T-helper 1 cell treated with Interleukin-12 subunit alpha and Interleukin-12 subunit beta and Interleukin-4 antibody, amounts not matched to agents 30 μg/mL and 1 μg/mL, for 36 hours (primary cell): ENCODE measurements at regions not wholly inside any gene's neighbourhood (a gene's known extent, or its start where the extent isn't known, plus 50 kb on each side); places are given as distances from the start of the nearest gene placed in this dataset.

Experiments
- H3K27ac Mint-ChIP-seq: one replicate; pipeline ENCODE4 v1.8.0; 2021; ENCODE audit warnings: mild to moderate bottlenecking, mixed read lengths
- H3K27me3 Mint-ChIP-seq: one replicate; pipeline ENCODE4 v1.8.0; 2021; ENCODE audit warnings: low read depth, mixed read lengths
- H3K36me3 Mint-ChIP-seq: one replicate; pipeline ENCODE4 v1.8.0; 2021; ENCODE audit warnings: low read depth, mixed read lengths
- H3K4me1 Mint-ChIP-seq: one replicate; pipeline ENCODE4 v1.8.0; 2021; ENCODE audit warnings: low read depth, mixed read lengths
- H3K4me3 Mint-ChIP-seq: one replicate; pipeline ENCODE4 v1.8.0; 2021; ENCODE audit warnings: mild to moderate bottlenecking, moderate library complexity, mixed read lengths
- H3K9me3 Mint-ChIP-seq: one replicate; pipeline ENCODE4 v1.8.0; 2021; ENCODE audit warnings: mixed read lengths

- Mint-ChIP-seq H3K9me3 (peaks cover 3% of the 10 kb centered on the region), H3K4me1 (no peaks in the 10 kb centered on the region), H3K27ac (no peak overlapping the region), H3K4me3 (no peak overlapping the region), H3K27me3 (no peaks in the 10 kb centered on the region), H3K36me3 (no peaks in the 10 kb centered on the region)
Measured at GRCh38 chr12:127667131-127667685, 599.8 kb upstream of the TMEM132C start.

- H3K4me3 Mint-ChIP-seq: no peak overlapping the region
- no peaks in the 10 kb centered on the region for H3K27me3 Mint-ChIP-seq
- H3K4me1 Mint-ChIP-seq: no peaks in the 10 kb centered on the region
- H3K36me3 Mint-ChIP-seq: no peaks in the 10 kb centered on the region
- no peaks in the 10 kb centered on the region for H3K9me3 Mint-ChIP-seq
- no peak overlapping the region for H3K27ac Mint-ChIP-seq
Measured at GRCh38 chr12:127670294-127670693, 596.7 kb upstream of the TMEM132C start.

GRCh38 chr12:127670796-127671195 lies 596.2 kb upstream of the TMEM132C start:
- Mint-ChIP-seq H3K27ac (no peak overlapping the region), H3K27me3 (no peaks in the 10 kb centered on the region), H3K4me3 (no peak overlapping the region), H3K9me3 (no peaks in the 10 kb centered on the region), H3K36me3 (no peaks in the 10 kb centered on the region), H3K4me1 (no peaks in the 10 kb centered on the region)

GRCh38 chr12:127675936-127676335 lies 591.0 kb upstream of the TMEM132C start:
- Mint-ChIP-seq H3K27me3 (no peaks in the 10 kb centered on the region), H3K27ac (no peak overlapping the region)

GRCh38 chr12:127677537-127678131 lies 589.3 kb upstream of the TMEM132C start:
- Mint-ChIP-seq H3K9me3 (no peaks in the 10 kb centered on the region), H3K36me3 (no peaks in the 10 kb centered on the region), H3K27ac (no peak overlapping the region), H3K27me3 (no peaks in the 10 kb centered on the region), H3K4me1 (no peaks in the 10 kb centered on the region), H3K4me3 (no peak overlapping the region)

More at GRCh38 chr12:127675936-127676335, 591.0 kb upstream of the TMEM132C start:
- Mint-ChIP-seq H3K9me3 (no peaks in the 10 kb centered on the region), H3K4me3 (no peak overlapping the region), H3K36me3 (no peaks in the 10 kb centered on the region), H3K4me1 (no peaks in the 10 kb centered on the region)

- H3K27ac Mint-ChIP-seq: no peak overlapping the region
- H3K9me3 Mint-ChIP-seq: no peaks in the 10 kb centered on the region
- no peaks in the 10 kb centered on the region for H3K27me3 Mint-ChIP-seq
- no peaks in the 10 kb centered on the region for H3K4me1 Mint-ChIP-seq
- no peaks in the 10 kb centered on the region for H3K36me3 Mint-ChIP-seq
- no peak overlapping the region for H3K4me3 Mint-ChIP-seq
Measured at GRCh38 chr12:127678945-127679344, 588.0 kb upstream of the TMEM132C start.

GRCh38 chr12:127680516-127680915 lies 586.5 kb upstream of the TMEM132C start:
- no peak overlapping the region for H3K27ac Mint-ChIP-seq
- H3K4me1 Mint-ChIP-seq: no peaks in the 10 kb centered on the region
- no peaks in the 10 kb centered on the region for H3K27me3 Mint-ChIP-seq

GRCh38 chr12:127681151-127681754 lies 585.7 kb upstream of the TMEM132C start:
- Mint-ChIP-seq H3K36me3 (no peaks in the 10 kb centered on the region), H3K27me3 (no peaks in the 10 kb centered on the region), H3K9me3 (no peaks in the 10 kb centered on the region), H3K27ac (no peak overlapping the region), H3K4me1 (no peaks in the 10 kb centered on the region), H3K4me3 (no peak overlapping the region)

More at GRCh38 chr12:127680516-127680915, 586.5 kb upstream of the TMEM132C start:
- Mint-ChIP-seq H3K4me3 (no peak overlapping the region), H3K36me3 (no peaks in the 10 kb centered on the region), H3K9me3 (no peaks in the 10 kb centered on the region)

- Mint-ChIP-seq H3K4me3 (no peak overlapping the region), H3K9me3 (no peaks in the 10 kb centered on the region), H3K36me3 (no peaks in the 10 kb centered on the region), H3K4me1 (no peaks in the 10 kb centered on the region), H3K27me3 (no peaks in the 10 kb centered on the region), H3K27ac (no peak overlapping the region)
Measured at GRCh38 chr12:127685491-127685890, 581.5 kb upstream of the TMEM132C start.

- Mint-ChIP-seq H3K27me3 (no peaks in the 10 kb centered on the region), H3K4me3 (no peak overlapping the region), H3K9me3 (no peaks in the 10 kb centered on the region), H3K4me1 (no peaks in the 10 kb centered on the region), H3K27ac (no peak overlapping the region), H3K36me3 (no peaks in the 10 kb centered on the region)
Measured at GRCh38 chr12:127685931-127686330, 581.0 kb upstream of the TMEM132C start.

GRCh38 chr12:127687181-127687580 lies 579.8 kb upstream of the TMEM132C start:
- no peaks in the 10 kb centered on the region for H3K27me3 Mint-ChIP-seq
- no peak overlapping the region for H3K27ac Mint-ChIP-seq
- no peaks in the 10 kb centered on the region for H3K4me1 Mint-ChIP-seq
- H3K36me3 Mint-ChIP-seq: no peaks in the 10 kb centered on the region
- H3K9me3 Mint-ChIP-seq: no peaks in the 10 kb centered on the region
- no peak overlapping the region for H3K4me3 Mint-ChIP-seq

- H3K27me3 Mint-ChIP-seq: no peaks in the 10 kb centered on the region
- no peak overlapping the region for H3K27ac Mint-ChIP-seq
- no peak overlapping the region for H3K4me3 Mint-ChIP-seq
- H3K4me1 Mint-ChIP-seq: no peaks in the 10 kb centered on the region
- H3K9me3 Mint-ChIP-seq: no peaks in the 10 kb centered on the region
- no peaks in the 10 kb centered on the region for H3K36me3 Mint-ChIP-seq
Measured at GRCh38 chr12:127688906-127689428, 578.0 kb upstream of the TMEM132C start.

- H3K4me3 Mint-ChIP-seq: no peak overlapping the region
- no peaks in the 10 kb centered on the region for H3K4me1 Mint-ChIP-seq
- H3K27me3 Mint-ChIP-seq: no peaks in the 10 kb centered on the region
- no peaks in the 10 kb centered on the region for H3K36me3 Mint-ChIP-seq
- no peak overlapping the region for H3K27ac Mint-ChIP-seq
- H3K9me3 Mint-ChIP-seq: no peaks in the 10 kb centered on the region
Measured at GRCh38 chr12:127690161-127690560, 576.8 kb upstream of the TMEM132C start.

- Mint-ChIP-seq H3K4me1 (no peaks in the 10 kb centered on the region), H3K27ac (no peak overlapping the region), H3K36me3 (no peaks in the 10 kb centered on the region), H3K4me3 (no peak overlapping the region), H3K27me3 (no peaks in the 10 kb centered on the region), H3K9me3 (peaks cover 6% of the 10 kb centered on the region)
Measured at GRCh38 chr12:127696963-127697362, 570.0 kb upstream of the TMEM132C start.

- Mint-ChIP-seq H3K4me3 (no peak overlapping the region), H3K27ac (no peak overlapping the region), H3K4me1 (no peaks in the 10 kb centered on the region), H3K36me3 (no peaks in the 10 kb centered on the region), H3K9me3 (peaks cover 6% of the 10 kb centered on the region), H3K27me3 (no peaks in the 10 kb centered on the region)
Measured at GRCh38 chr12:127703026-127703425, 563.9 kb upstream of the TMEM132C start.
